Adrenal gland (tissue), 5 donors: ENCODE measurements at regions not wholly inside any gene's neighbourhood (a gene's known extent, or its start where the extent isn't known, plus 50 kb on each side); places are given as distances from the start of the nearest gene placed in this dataset.

ENCODE experiments used
- POLR2A ChIP-seq, 2 donors: fragments of 450-650 bp; IDR thresholded peaks; one replicate each; pipeline ENCODE4 v1.6.1; 2017; ENCODE audit warnings: antibody characterized with exemption in 2 of 2, mild to moderate bottlenecking in 2 of 2, moderate library complexity in 1 of 2
- TF ChIP-seq, protein P1 (sequence below), 6 experiments: fragments of 450-650 bp in 4 of 6; fragments of 200-600 bp in 2 of 6; sonication (generic) in 1 of 6; IDR thresholded peaks; 1 replicate in 5 of 6; 2 replicates in 1 of 6; pipeline versions ENCODE4 v1.5.1 to v1.8.0; 2016 to 2021; ENCODE audit warnings: antibody characterized with exemption in 6 of 6, mild to moderate bottlenecking in 2 of 6, moderate library complexity in 1 of 6
- donor health status: DM: no; HTN: no; CAD: no.

DNA sequence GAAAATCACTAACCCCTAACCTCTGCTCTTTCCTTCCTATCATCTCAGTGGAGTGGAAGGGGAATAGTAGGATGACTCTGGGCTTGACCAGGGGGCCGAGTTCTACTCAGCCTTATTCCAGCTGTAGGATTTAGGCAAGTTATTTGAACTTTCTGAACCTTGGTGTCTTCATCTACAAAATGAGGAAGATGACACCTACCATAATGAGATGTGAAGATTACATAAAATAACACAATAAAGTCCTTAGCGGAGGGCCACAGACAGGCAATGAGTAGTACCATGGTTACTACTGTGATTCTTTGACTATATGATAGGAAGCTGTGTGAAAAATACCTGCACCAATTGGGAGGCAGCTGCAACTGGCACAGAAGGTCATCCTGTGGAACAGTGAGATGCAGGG, 53.6 kb upstream of the PIM1 start:
- TF ChIP-seq, protein P1, sequence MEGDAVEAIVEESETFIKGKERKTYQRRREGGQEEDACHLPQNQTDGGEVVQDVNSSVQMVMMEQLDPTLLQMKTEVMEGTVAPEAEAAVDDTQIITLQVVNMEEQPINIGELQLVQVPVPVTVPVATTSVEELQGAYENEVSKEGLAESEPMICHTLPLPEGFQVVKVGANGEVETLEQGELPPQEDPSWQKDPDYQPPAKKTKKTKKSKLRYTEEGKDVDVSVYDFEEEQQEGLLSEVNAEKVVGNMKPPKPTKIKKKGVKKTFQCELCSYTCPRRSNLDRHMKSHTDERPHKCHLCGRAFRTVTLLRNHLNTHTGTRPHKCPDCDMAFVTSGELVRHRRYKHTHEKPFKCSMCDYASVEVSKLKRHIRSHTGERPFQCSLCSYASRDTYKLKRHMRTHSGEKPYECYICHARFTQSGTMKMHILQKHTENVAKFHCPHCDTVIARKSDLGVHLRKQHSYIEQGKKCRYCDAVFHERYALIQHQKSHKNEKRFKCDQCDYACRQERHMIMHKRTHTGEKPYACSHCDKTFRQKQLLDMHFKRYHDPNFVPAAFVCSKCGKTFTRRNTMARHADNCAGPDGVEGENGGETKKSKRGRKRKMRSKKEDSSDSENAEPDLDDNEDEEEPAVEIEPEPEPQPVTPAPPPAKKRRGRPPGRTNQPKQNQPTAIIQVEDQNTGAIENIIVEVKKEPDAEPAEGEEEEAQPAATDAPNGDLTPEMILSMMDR (IDR thresholded peaks at IDR 0.05), result no peak
- no peak for TF ChIP-seq POLR2A (IDR thresholded peaks at IDR 0.05)
